Activated naive CD4-positive, alpha-beta T cell treated with anti-CD3 and anti-CD28 coated beads, Interleukin-2, amount 10 ng/mL, durations not matched to agents 7 days and 5 days (primary cell): ENCODE measurements at regions not wholly inside any gene's neighbourhood (a gene's known extent, or its start where the extent isn't known, plus 50 kb on each side); places are given as distances from the start of the nearest gene placed in this dataset.

Source experiments
- CTCF ChIA-PET: fragments of 350-600 bp; sonication (Branson Sonifier 250); formaldehyde crosslinking; loops from one replicate; lab custom pipeline; 2021; ENCODE audit warnings: antibody characterized with exemption; lab: Charles Lee
- DNase-seq: peaks from one replicate; pipeline ENCODE4 v3.0.0-alpha.2; 2020
- H3K27ac Mint-ChIP-seq: one replicate; pipeline ENCODE4 v1.8.0; 2021; ENCODE audit warnings: mild to moderate bottlenecking, moderate library complexity, mixed read lengths
- H3K27me3 Mint-ChIP-seq: one replicate; pipeline ENCODE4 v1.8.0; 2021; ENCODE audit warnings: mild to moderate bottlenecking, mixed read lengths
- H3K36me3 Mint-ChIP-seq: one replicate; pipeline ENCODE4 v1.8.0; 2021; ENCODE audit warnings: mixed read lengths
- H3K4me1 Mint-ChIP-seq: one replicate; pipeline ENCODE4 v1.8.0; 2021; ENCODE audit warnings: mixed read lengths
- H3K4me3 Mint-ChIP-seq: one replicate; pipeline ENCODE4 v1.8.0; 2021; ENCODE audit warnings: mild to moderate bottlenecking, moderate library complexity, mixed read lengths
- H3K9me3 Mint-ChIP-seq: one replicate; pipeline ENCODE4 v1.8.0; 2021; ENCODE audit warnings: mixed read lengths

DNA sequence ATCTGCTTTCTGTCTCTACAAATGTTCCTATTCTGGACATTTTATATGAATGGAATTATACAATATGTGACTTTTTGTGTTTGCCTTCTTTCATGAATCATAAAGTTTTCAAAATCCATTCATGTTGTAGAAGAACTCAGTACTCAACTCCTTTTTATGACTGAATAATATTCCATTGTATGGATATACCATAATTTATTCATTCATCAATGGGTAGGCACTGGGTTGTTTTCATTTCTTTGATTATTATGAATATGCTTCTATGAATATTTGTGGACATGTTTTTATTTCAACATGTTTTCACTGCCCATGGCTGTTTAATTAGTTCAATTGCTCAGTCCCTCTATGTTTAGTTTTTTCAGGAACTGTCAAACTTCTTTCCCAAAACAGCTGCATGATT lies 76.5 kb upstream of the GTSF1L start:
- CTCF ChIA-PET, result interaction anchor here (1.0 kb wide), 1 partner anchor 42 kb away, joined by 3 read pairs; no protein-coding TSS in a partner anchor
- H3K4me3 Mint-ChIP-seq, result no peak overlapping the region
- no peak for DNase-seq
- no peak overlapping the region for H3K27ac Mint-ChIP-seq
- peaks cover 3% of the 10 kb centered on the region for H3K36me3 Mint-ChIP-seq
- peaks cover 11% of the 10 kb centered on the region for H3K9me3 Mint-ChIP-seq
- peaks cover 21% of the 10 kb centered on the region for H3K4me1 Mint-ChIP-seq
- peaks cover 10% of the 10 kb centered on the region for H3K27me3 Mint-ChIP-seq

GRCh38 chr20:43800186-43800585 lies 73.4 kb upstream of the GTSF1L start:
- peaks cover 6% of the 10 kb centered on the region for H3K9me3 Mint-ChIP-seq
- H3K4me3 Mint-ChIP-seq, result no peak overlapping the region
- peaks cover 22% of the 10 kb centered on the region for H3K4me1 Mint-ChIP-seq
- no peaks in the 10 kb centered on the region for H3K36me3 Mint-ChIP-seq
- peaks cover 9% of the 10 kb centered on the region for H3K27me3 Mint-ChIP-seq
- no peak overlapping the region for H3K27ac Mint-ChIP-seq
- CTCF ChIA-PET, result interaction anchor here (1.2 to 1.7 kb wide), 2 partner anchors 23 to 40 kb away, joined by 3 to 5 read pairs; no protein-coding TSS in a partner anchor
- no peak for DNase-seq

DNA sequence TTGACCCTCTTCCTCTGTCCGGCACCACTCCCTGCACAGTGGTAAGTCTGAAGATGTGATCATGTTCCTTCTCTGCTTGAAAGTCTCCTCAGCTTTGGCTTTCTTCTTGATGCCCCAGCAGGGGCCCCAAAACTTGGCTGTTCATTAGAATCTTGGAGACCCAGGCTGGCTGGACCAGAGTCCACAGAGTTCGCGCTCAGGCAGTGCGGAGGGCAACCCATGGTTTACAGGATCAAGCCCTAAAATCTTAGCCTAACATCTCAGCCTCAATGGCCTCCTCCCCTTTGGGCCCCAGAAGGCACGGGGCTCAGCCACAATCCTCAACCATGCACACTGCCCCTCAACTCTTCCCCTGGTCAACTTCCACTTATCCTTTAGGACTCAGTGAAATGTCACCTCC lies 72.9 kb upstream of the GTSF1L start:
- CTCF ChIA-PET, result interaction anchor here (1.2 to 1.7 kb wide), 3 partner anchors 24 to 49 kb away, joined by 3 to 5 read pairs (median 5); no protein-coding TSS in a partner anchor

DNA sequence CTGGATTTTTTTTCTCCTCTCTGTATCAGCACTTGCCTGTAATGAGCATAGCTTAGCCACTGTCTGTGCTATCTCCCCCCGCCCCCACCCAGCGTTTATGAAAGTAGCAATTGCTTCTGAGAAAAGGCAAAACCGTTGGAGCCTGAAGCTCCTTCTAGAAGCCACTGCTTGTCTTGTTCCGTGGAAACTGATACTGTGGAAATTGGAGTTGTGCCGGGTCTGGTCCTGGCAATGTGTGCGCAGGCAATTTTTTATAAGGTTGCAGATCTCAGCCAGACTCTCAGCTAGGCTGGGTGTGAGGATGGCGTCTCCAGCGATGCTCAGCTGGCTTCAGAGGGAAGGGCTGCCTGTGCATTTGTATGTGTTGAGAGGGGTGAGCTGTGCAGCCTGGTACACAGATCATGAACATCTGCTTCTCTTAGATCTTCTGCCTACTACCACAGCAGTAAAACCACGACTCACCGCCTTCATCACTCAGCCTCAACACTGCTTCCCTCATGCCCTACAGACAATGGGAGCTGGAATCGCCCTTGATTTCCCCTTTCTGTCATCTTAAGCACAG lies 72.4 kb upstream of the GTSF1L start:
- CTCF ChIA-PET, result interaction anchor here (1.2 to 1.7 kb wide), 3 partner anchors 24 to 49 kb away, joined by 3 to 5 read pairs (median 5); no protein-coding TSS in a partner anchor
- H3K27ac Mint-ChIP-seq, result no peak overlapping the region

More for the DNA sequence above, 72.9 kb upstream of the GTSF1L start:
- no peak overlapping the region for H3K4me3 Mint-ChIP-seq
- H3K4me1 Mint-ChIP-seq, result peaks cover 22% of the 10 kb centered on the region
- no peaks in the 10 kb centered on the region for H3K36me3 Mint-ChIP-seq
- H3K27ac Mint-ChIP-seq, result no peak overlapping the region
- H3K27me3 Mint-ChIP-seq, result peaks cover 13% of the 10 kb centered on the region
- DNase-seq, result no peak
- peaks cover 6% of the 10 kb centered on the region for H3K9me3 Mint-ChIP-seq

DNA sequence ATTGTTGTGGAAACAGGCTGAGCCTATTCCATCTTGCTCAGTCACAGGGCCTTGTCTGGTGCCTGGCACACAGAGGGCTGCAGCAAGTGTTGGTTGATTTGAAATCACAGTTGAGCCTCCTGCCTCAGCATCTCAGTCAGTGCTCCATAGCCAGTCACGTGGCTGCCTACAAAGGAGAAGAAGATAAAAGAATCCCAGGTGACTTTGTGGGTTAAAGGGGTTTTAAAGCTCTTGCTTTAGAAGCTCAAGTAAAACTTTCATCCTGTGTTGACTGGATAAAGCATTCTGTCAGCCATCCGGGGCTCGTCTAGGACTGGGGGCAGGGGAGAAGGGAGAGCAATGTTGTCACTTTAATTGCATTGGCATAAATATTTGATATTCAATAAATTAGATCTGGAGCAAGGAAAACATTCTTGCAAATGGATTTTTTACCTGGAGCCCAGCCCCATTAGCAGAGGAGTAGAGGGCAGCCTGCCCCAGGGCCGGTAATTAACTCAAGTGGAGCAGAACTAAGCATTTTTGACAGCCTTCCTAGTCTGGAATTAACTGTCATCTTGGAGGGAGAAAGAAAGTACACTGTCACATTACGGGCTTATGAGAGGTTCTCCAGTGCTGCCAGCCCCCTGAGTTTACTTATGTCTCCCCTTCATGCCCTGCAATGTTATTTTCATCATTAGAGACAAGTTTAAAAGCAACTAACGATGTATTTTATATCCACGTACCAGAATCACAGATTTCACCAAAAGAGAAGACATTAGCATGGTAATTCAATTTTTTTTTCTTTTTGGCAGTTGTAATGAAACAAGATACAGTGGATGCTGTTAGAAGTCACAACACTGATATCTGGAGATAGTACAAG lies 71.7 kb upstream of the GTSF1L start:
- Mint-ChIP-seq H3K4me1 (peaks cover 22% of the 10 kb centered on the region), H3K27me3 (peaks cover 15% of the 10 kb centered on the region), H3K27ac (no peak overlapping the region), H3K4me3 (no peak overlapping the region), H3K36me3 (no peaks in the 10 kb centered on the region), H3K9me3 (peaks cover 1% of the 10 kb centered on the region)
- CTCF ChIA-PET, result interaction anchor here (1.5 to 1.7 kb wide), 2 partner anchors 42 to 48 kb away, joined by 5 read pairs; no protein-coding TSS in a partner anchor
- DNase-seq, result no peak

More for the DNA sequence above, 72.4 kb upstream of the GTSF1L start:
- H3K27me3 Mint-ChIP-seq, result peaks cover 15% of the 10 kb centered on the region
- no peak for DNase-seq
- H3K4me1 Mint-ChIP-seq, result peaks cover 22% of the 10 kb centered on the region
- no peak overlapping the region for H3K4me3 Mint-ChIP-seq
- H3K9me3 Mint-ChIP-seq, result peaks cover 4% of the 10 kb centered on the region
- no peaks in the 10 kb centered on the region for H3K36me3 Mint-ChIP-seq

- Mint-ChIP-seq H3K27me3 (peaks cover 15% of the 10 kb centered on the region), H3K4me1 (peaks cover 12% of the 10 kb centered on the region), H3K36me3 (peaks cover 3% of the 10 kb centered on the region), H3K27ac (no peak overlapping the region), H3K9me3 (peaks cover 11% of the 10 kb centered on the region), H3K4me3 (no peak overlapping the region)
- DNase-seq, result no peak
- CTCF ChIA-PET, result no interaction called here
These were observed 67.5 kb upstream of the GTSF1L start for GRCh38 chr20:43794326-43794725.

DNA sequence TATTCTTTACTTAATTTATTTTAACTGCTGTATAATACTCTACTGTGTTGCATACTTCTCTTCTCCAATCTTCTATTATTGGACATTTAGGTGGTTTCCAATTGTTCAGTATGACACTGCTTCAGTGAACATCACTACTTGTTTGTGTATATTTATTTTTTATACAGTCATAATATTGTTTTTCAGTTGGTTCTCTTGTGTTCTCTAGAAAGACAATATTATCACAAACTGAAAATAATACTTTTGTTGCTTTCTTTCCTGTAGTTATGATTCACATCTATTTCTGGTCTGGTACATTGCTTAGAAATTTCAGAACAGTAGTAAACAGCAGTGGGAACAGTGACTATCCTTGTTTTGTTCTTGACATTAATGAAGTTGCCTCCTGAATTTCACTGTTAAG lies 62.8 kb upstream of the GTSF1L start:
- peaks cover 3% of the 10 kb centered on the region for H3K36me3 Mint-ChIP-seq
- CTCF ChIA-PET, result no interaction called here
- H3K4me1 Mint-ChIP-seq, result no peaks in the 10 kb centered on the region
- no peak overlapping the region for H3K4me3 Mint-ChIP-seq
- H3K9me3 Mint-ChIP-seq, result peaks cover 11% of the 10 kb centered on the region
- no peak for DNase-seq
- H3K27me3 Mint-ChIP-seq, result peaks cover 8% of the 10 kb centered on the region
- H3K27ac Mint-ChIP-seq, result no peak overlapping the region

GRCh38 chr20:43787937-43788336 lies 61.1 kb upstream of the GTSF1L start:
- peaks cover 13% of the 10 kb centered on the region for H3K9me3 Mint-ChIP-seq

GRCh38 chr20:43786885-43787284 lies 60.1 kb upstream of the GTSF1L start:
- Mint-ChIP-seq H3K36me3 (peaks cover under 1% of the 10 kb centered on the region), H3K4me1 (peaks cover 8% of the 10 kb centered on the region), H3K27me3 (peaks cover 8% of the 10 kb centered on the region), H3K4me3 (no peak overlapping the region), H3K9me3 (peaks cover 10% of the 10 kb centered on the region), H3K27ac (no peak overlapping the region)
- CTCF ChIA-PET, result no interaction called here
- no peak for DNase-seq

More at GRCh38 chr20:43787937-43788336, 61.1 kb upstream of the GTSF1L start:
- Mint-ChIP-seq H3K4me1 (peaks cover 2% of the 10 kb centered on the region), H3K4me3 (no peak overlapping the region), H3K27ac (no peak overlapping the region), H3K36me3 (peaks cover 3% of the 10 kb centered on the region), H3K27me3 (peaks cover 8% of the 10 kb centered on the region)
- DNase-seq, result no peak
- CTCF ChIA-PET, result no interaction called here

DNA sequence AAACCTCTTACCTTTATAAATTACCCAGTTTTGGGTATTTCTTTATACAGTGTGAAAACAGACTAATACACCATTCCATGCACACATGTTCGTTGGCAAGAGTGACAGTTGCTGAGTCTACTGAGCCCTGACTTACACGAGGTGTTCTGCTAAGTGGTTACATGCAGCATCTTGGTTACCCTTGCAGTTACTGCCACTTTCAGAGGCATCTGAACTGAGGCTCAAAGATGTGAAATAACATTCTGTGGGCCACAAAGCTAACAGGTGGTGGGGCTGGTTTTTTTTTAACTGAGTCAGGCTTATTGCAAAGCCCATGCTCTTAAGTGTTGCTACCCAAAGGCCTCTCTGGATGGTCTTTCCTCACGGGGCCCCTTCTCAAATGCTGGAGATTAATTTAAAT lies 54.4 kb upstream of the GTSF1L start:
- Mint-ChIP-seq H3K4me3 (no peak overlapping the region), H3K27me3 (peaks cover 15% of the 10 kb centered on the region), H3K27ac (no peak overlapping the region), H3K36me3 (no peaks in the 10 kb centered on the region), H3K4me1 (peaks cover 11% of the 10 kb centered on the region), H3K9me3 (peaks cover 24% of the 10 kb centered on the region)
- no peak for DNase-seq
- CTCF ChIA-PET, result no interaction called here

DNA sequence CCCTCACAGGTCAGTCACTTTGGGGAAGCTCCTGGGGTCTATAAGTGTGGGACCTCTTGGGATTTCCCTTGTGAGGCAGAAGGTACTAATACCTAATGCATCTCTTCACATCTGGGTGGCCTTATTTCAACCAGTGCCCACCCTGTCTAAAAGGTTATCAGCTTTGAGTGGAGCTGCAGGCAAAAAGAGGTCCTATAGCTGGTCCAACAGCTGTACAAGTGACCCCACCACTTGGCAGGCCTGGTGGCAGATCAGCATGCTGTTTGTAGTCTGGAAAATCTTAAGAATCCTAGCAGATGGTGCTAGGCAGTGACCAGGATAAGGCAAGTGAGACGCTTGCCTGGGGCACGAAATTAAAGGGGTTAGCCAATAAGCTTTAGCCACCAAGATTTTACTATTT lies 51.6 kb upstream of the GTSF1L start:
- Mint-ChIP-seq H3K27me3 (peaks cover 29% of the 10 kb centered on the region), H3K36me3 (no peaks in the 10 kb centered on the region), H3K27ac (no peak overlapping the region), H3K4me1 (peaks cover 11% of the 10 kb centered on the region), H3K4me3 (no peak overlapping the region), H3K9me3 (peaks cover 24% of the 10 kb centered on the region)
- no peak for DNase-seq
- CTCF ChIA-PET, result no interaction called here

DNA sequence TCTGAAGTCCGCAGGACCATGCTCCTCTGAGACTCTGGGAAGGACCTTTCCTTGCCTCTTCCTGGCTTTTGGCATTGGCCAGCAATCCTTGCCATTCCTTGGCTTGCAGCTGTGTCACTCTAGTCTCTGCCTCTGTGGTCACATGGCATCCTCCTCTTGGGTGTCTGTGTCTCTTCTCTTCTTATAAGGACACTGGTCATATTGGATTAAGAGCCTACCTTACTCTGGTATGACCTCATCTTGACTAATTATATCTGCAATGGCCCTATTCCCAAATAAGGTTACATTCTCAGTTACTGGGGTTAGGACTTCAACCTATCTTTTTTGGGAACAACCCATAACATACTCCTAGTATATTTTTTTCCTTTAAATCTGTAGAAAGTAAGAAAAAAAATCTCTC lies 49.9 kb upstream of the GTSF1L start:
- CTCF ChIA-PET, result no interaction called here
- Mint-ChIP-seq H3K36me3 (no peaks in the 10 kb centered on the region), H3K27me3 (peaks cover 35% of the 10 kb centered on the region), H3K9me3 (peaks cover 15% of the 10 kb centered on the region), H3K4me1 (peaks cover 2% of the 10 kb centered on the region), H3K27ac (no peak overlapping the region), H3K4me3 (no peak overlapping the region)
- no peak for DNase-seq
